HG02798 (cell line): ENCODE measurements at regions not wholly inside any gene's neighbourhood (a gene's known extent, or its start where the extent isn't known, plus 50 kb on each side); places are given as distances from the start of the nearest gene placed in this dataset.

ENCODE experiments used
- ATAC-seq: cut with Tn5 transposase; IDR thresholded peaks from one replicate; pipeline ENCODE4 v1.9.1; 2021; ENCODE audit warnings: mild to moderate bottlenecking; ENCODE audit not compliant: unreplicated experiment, poor library complexity

DNA sequence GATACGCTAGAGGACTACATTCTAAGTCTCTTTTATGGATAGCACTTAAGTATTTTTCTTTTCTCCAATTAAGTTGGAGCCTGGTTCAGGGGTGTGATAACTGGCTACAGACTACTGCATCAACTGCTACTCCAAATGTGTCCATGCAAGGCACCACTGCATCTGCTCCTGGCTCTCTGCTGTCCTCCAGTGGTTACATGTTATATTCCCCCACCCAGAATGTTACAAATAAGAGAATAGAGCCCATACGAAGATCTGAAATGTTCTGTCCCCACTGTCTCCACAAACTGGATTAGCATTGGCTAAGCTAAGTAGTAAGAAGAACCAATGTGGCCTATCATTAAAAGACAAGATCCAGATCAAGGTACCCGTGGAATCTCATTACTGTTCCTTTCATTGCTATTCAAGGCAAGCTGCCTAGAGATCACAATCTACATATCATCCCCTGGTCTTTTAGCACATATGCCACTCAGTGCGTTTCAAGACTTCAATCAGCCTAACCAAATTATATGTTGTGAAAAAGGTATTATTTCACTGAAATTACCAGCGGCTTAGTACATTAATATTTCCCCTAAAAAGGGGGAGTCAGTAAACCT lies 308.3 kb upstream of the SLC8A1 start:
- peak; percentile 72 for ATAC-seq

- no peak for ATAC-seq
These were observed 321.4 kb upstream of the SLC8A1 start for GRCh38 chr2:40773291-40773690.

DNA sequence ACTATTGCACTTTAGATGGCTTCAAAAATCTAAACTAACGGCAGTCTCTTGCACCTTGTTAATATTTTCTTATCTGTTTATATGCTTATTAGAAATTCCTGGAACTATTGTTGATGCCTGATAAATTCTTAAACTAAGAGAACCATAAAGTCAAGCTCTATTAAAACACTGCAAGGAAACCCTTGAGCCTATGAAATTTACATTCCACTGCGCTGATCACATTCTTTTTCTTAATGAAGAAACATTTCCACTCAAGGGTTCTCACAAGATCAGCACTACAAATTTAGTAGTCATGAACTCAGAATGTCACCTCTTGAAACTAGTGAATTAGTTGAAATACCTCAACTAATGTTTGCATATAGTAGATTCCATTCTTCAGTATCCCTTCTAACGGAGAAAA lies 331.8 kb upstream of the SLC8A1 start:
- ATAC-seq = no peak

GRCh38 chr2:40786636-40787035 lies 334.7 kb upstream of the SLC8A1 start:
- no peak for ATAC-seq

DNA sequence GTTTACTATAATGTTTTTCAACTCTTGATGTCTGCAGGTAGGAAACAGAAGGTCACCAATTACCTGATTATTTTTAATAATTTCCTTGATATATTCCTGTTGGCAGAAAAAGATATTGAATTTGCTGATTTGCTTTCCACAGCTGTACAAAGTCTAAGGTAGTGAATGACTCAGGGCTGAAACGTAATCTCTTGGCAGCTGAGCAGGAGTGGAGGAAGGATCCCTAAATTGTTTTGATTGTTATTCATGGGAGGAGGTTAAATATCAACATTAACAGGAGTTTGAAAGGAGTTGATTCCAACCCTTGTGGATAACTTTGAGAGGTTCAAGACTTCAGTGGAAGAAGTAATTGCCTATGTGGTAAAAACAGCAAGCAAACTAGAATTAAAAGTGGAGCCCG lies 345.2 kb upstream of the SLC8A1 start:
- no peak for ATAC-seq

DNA sequence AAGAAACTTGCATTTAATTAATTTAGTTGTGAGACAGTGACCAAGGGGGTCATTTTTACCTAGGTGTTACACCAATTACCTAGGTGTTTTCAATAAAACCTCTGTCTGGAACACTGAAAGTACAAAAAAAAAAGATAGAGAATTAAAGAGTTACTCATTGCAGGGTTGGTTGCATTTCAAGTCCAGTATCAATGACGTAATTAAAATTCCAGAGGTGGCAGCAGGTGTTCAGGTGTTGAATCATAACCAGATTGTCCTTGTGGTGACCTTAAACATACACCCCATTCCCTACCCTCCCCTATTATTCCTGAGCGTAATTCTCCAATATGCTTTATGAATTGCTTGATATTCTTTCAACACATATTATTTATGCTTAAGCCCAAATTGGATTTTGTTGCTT lies 352.0 kb upstream of the SLC8A1 start:
- no peak for ATAC-seq

- ATAC-seq = no peak
These were observed 357.3 kb upstream of the SLC8A1 start for GRCh38 chr2:40809156-40809555.

DNA sequence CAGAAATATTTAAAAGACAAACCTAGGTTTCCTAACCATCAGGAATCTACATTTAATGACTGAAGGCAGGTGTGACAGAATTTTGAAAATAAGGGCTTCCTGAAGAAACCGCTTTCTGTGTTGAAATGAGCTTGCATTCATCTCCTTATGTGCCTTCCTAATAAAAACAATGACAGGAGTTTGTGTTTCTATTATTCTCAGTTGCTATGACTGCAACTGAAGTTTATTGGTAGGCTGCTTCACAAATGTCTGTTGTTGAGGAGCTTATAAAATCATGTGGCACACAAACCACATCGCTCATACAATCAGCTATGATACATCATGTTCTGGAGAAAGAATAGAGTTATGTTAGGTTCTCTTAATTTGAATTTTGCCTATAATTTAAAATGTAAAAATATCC lies 362.7 kb upstream of the SLC8A1 start:
- ATAC-seq = no peak

DNA sequence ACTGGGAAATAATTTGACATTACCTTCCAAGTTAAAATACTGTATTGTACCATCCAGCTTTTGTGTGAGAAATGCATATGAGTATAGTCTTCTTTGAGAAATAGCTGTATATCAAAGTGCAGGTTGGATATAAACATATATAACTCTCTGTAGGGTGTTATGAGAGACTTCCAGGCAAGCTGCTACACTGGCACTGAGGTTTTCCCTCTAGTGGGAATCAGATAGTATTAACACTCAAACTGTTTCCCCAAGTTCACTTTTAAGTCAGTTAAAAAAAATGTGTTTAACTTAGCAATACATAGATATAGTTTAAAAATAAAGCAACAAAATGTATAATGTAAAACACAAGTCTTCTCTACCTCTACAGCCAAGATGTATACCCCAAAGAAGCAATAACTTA lies 368.4 kb upstream of the SLC8A1 start:
- no peak for ATAC-seq

DNA sequence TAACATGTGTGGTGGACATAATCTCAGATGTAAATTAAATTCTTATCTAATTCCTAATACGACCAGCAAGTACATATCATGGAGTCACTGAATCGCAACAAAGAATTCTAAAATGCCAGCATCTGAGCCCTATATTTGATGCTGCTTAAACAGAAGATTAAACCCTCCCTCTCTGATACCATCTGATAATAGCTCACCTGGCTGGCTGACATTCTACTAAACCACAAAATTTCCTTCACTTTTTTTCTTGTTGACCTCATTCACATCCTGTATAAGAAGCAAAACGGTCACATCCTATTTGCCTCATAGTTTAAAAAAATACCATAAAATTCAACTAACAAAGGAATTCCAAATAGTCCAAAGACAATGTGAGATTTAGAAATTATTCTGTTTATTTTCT lies 371.6 kb upstream of the SLC8A1 start:
- ATAC-seq = no peak

- ATAC-seq = no peak
These were observed 372.4 kb upstream of the SLC8A1 start for GRCh38 chr2:40824278-40824677.

DNA sequence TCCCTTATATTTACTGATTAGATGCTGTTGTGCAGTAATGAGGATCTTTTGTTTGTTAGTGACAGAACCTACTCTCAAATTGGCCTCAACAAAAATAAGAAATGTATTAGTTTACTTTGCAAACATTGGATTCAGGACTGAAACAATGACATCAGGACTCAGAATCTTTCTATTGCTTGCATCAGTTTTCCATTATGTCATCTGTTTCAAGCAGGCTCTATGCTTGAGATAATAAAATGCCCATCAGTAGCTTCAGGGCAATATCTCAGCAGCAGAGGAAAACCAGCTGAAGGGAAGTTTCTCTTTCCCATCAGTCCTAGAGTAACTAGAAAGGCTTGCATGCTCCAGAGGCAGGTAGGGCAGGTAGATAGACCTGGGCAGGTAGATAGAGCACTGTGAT lies 375.5 kb upstream of the SLC8A1 start:
- ATAC-seq = no peak

DNA sequence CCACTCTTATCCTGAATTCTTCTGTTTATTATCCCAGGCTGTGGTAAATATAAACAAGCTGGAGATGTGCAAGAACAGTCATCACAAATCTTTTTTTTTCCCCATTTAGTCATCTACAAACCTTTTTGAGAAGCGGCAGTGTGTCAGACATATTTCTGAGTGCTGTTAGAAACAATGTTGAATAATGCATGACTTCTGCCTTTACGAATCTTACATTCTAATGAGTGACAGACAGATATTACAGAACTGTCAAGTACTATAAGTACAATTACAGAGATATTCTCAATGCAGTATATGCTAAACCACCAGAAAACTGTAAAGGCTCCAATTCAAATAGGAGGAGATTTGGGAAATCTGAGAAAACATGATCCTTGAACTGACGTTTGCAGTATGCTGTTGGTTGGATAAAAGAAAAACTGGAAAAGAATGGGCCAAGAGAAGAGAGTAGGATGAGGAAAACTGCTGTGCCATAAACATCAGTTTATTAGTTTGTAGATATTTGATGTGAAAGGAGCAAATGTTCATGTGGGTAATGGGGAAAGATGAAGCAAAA lies 379.5 kb upstream of the SLC8A1 start:
- no peak for ATAC-seq

DNA sequence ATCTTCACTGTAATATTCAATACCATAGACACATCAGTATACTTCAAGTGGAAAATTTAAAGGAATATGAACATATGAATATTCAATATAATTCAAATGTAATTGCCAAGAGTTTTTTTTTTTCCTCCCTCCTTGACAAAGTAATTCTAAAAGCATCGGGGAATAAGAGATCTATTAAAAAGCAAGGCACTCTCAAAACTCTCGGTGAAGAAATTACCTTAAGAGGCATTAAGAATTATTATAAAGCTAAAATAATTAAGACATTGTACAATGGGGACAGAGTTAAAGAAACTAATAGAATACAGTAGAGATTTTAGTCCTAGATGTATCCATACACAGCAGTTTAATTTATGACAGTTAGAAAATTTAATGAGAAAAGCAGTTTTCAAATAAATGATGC lies 390.0 kb upstream of the SLC8A1 start:
- no peak for ATAC-seq

- ATAC-seq = no peak
These were observed 392.7 kb upstream of the SLC8A1 start for GRCh38 chr2:40844353-40845277.

GRCh38 chr2:40851661-40852060 lies 399.8 kb upstream of the SLC8A1 start:
- no peak for ATAC-seq

DNA sequence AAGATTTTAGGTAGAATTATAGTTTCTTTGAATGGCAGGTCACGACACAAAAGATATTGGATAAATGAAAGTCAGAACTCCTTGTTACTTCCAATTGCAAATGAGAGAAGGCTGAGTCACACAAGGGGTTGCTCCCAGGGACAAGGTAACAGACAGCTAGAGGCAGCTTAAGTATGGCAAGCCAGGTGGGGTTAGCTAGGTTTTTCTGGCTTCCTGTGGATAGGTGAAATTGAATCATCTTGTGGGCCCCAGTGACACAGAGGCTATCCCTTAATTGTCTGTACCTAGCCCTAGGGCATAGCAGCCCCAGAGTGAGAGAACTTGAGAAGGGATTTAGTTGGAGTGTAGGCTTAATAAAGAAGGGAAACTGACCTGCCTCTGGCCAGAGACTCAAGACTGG lies 407.7 kb upstream of the SLC8A1 start:
- no peak for ATAC-seq

DNA sequence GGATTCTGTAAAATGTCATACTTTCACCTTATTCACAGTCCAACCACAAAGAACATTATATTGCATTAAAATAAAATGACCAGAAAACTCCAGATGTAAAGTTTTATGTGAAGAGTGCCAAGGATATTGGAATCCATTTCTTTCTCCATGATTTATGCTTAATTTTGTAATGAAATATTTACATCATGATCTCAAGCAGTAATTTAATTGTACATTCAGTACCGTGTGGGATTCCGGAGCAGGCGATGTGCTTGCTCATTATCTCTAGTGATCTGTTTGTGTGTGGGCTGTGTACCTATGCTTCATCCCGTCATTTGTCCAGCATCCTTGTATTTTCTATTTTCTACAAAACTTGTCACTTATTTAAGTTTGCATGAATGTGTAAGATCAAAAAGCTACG lies 415.9 kb upstream of the SLC8A1 start:
- ATAC-seq = no peak

DNA sequence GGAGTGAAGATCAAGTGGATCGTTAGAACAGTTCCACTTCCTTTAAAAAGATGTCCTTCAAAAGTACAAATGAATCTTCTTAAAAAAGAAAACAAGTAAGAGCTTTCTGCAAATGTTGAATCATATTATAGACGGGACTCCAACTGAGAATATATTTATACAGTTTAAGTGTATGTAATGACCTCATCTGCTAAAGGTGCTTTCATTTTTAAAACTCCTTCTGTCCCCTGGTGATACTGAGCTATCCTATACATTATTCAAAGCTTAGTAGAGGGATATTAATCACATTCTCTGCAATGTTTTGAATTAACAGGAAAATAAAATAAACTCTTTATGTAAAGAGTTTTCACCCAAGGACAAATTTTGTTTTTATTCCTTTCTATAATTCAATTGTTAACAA lies 420.7 kb upstream of the SLC8A1 start:
- no peak for ATAC-seq

DNA sequence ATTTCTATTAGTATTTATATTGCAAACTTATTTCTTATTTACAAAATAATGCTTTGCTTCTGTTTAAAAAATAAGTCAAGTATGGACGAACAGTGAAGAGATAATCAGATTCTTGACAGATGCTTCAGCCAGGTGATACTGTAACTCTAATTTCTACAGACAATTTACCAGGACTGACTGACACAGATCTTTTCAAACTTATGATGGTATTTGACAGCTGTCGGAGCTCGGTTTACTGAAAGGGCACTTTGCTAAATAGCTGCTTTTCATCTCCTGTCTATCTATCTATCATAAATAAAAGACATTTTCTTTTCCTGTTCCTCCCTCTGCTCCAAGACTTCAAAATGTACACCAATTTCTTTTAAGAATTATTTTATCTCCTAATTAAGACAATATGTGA lies 422.5 kb upstream of the SLC8A1 start:
- no peak for ATAC-seq

GRCh38 chr2:40877734-40878288 lies 425.9 kb upstream of the SLC8A1 start:
- ATAC-seq = no peak
